ENCODE measurements at regions not wholly inside any gene's neighbourhood (a gene's known extent, or its start where the extent isn't known, plus 50 kb on each side); places are given as distances from the start of the nearest gene placed in this dataset.

GRCh38 chr5:2288466-2288865 lies 405.7 kb upstream of the IRX4 start:
- H3K9me3 ChIP-seq (ENCODE audit: control insufficient read depth, low read length) = no peaks in the 10 kb centered on the region

GRCh38 chr5:2286250-2286649 lies 403.5 kb upstream of the IRX4 start:
- Histone ChIP-seq H3K4me1 (ENCODE audit: control insufficient read depth, insufficient read depth, low read length, poor library complexity, severe bottlenecking) (no peaks in the 10 kb centered on the region), H3K9me3 (ENCODE audit: control insufficient read depth, low read length) (no peaks in the 10 kb centered on the region), H3K36me3 (ENCODE audit: control insufficient read depth, insufficient read depth, low read length) (no peaks in the 10 kb centered on the region), H3K4me3 (ENCODE audit: extremely low read depth, insufficient read depth, low read length, poor library complexity, severe bottlenecking) (no peak overlapping the region), H3K27ac (ENCODE audit: low read depth, low read length, severe bottlenecking) (no peak overlapping the region)
- 78 to 86% methylated on average over 4 to 7 of the region's 7 CpGs for WGBS, 2 experiments (ENCODE audit: insufficient coverage in 2 of 2)

More at GRCh38 chr5:2288466-2288865, 405.7 kb upstream of the IRX4 start:
- Histone ChIP-seq H3K4me3 (ENCODE audit: extremely low read depth, insufficient read depth, low read length, poor library complexity, severe bottlenecking) (no peak overlapping the region), H3K36me3 (ENCODE audit: control insufficient read depth, insufficient read depth, low read length) (no peaks in the 10 kb centered on the region), H3K27ac (ENCODE audit: low read depth, low read length, severe bottlenecking) (no peak overlapping the region), H3K4me1 (ENCODE audit: control insufficient read depth, insufficient read depth, low read length, poor library complexity, severe bottlenecking) (no peaks in the 10 kb centered on the region)
- 91 to 94% methylated on average over 6 to 8 of the region's 11 CpGs for WGBS, 2 experiments (ENCODE audit: insufficient coverage in 2 of 2)

- 80 to 86% methylated on average over 2 to 3 of the region's 8 CpGs for WGBS, 2 experiments (ENCODE audit: insufficient coverage in 2 of 2)
Measured at GRCh38 chr5:2284678-2285077, 402.0 kb upstream of the IRX4 start.

GRCh38 chr5:2283481-2284045 lies 400.8 kb upstream of the IRX4 start:
- no peaks in the 10 kb centered on the region for H3K9me3 ChIP-seq (ENCODE audit: control insufficient read depth, low read length)
- H3K4me3 ChIP-seq (ENCODE audit: extremely low read depth, insufficient read depth, low read length, poor library complexity, severe bottlenecking) = no peak overlapping the region
- no peaks in the 10 kb centered on the region for H3K4me1 ChIP-seq (ENCODE audit: control insufficient read depth, insufficient read depth, low read length, poor library complexity, severe bottlenecking)
- no peaks in the 10 kb centered on the region for H3K36me3 ChIP-seq (ENCODE audit: control insufficient read depth, insufficient read depth, low read length)
- WGBS, 2 experiments (ENCODE audit: insufficient coverage in 2 of 2) = 91 to 99% methylated on average over 6 of the region's 10 CpGs
- no peak overlapping the region for H3K27ac ChIP-seq (ENCODE audit: low read depth, low read length, severe bottlenecking)

More at GRCh38 chr5:2284678-2285077, 402.0 kb upstream of the IRX4 start:
- no peak overlapping the region for H3K4me3 ChIP-seq (ENCODE audit: extremely low read depth, insufficient read depth, low read length, poor library complexity, severe bottlenecking)
- H3K9me3 ChIP-seq (ENCODE audit: control insufficient read depth, low read length) = no peaks in the 10 kb centered on the region
- no peak overlapping the region for H3K27ac ChIP-seq (ENCODE audit: low read depth, low read length, severe bottlenecking)
- no peaks in the 10 kb centered on the region for H3K36me3 ChIP-seq (ENCODE audit: control insufficient read depth, insufficient read depth, low read length)
- H3K4me1 ChIP-seq (ENCODE audit: control insufficient read depth, insufficient read depth, low read length, poor library complexity, severe bottlenecking) = no peaks in the 10 kb centered on the region

GRCh38 chr5:2282893-2283292 lies 400.2 kb upstream of the IRX4 start:
- H3K36me3 ChIP-seq (ENCODE audit: control insufficient read depth, insufficient read depth, low read length) = no peaks in the 10 kb centered on the region
- H3K4me1 ChIP-seq (ENCODE audit: control insufficient read depth, insufficient read depth, low read length, poor library complexity, severe bottlenecking) = no peaks in the 10 kb centered on the region
- H3K4me3 ChIP-seq (ENCODE audit: extremely low read depth, insufficient read depth, low read length, poor library complexity, severe bottlenecking) = no peak overlapping the region
- no peak overlapping the region for H3K27ac ChIP-seq (ENCODE audit: low read depth, low read length, severe bottlenecking)
- no peaks in the 10 kb centered on the region for H3K9me3 ChIP-seq (ENCODE audit: control insufficient read depth, low read length)
- 86 to 94% methylated on average over 4 to 5 of the region's 7 CpGs for whole genome bisulfite sequencing, 2 experiments (ENCODE audit: insufficient coverage in 2 of 2)

- no peak overlapping the region for H3K27ac ChIP-seq (ENCODE audit: low read depth, low read length, severe bottlenecking)
- H3K4me3 ChIP-seq (ENCODE audit: extremely low read depth, insufficient read depth, low read length, poor library complexity, severe bottlenecking) = no peak overlapping the region
- no peaks in the 10 kb centered on the region for H3K36me3 ChIP-seq (ENCODE audit: control insufficient read depth, insufficient read depth, low read length)
- WGBS, 2 experiments (ENCODE audit: insufficient coverage in 2 of 2) = 71 to 76% methylated on average over 10 to 11 of the region's 11 CpGs
- H3K4me1 ChIP-seq (ENCODE audit: control insufficient read depth, insufficient read depth, low read length, poor library complexity, severe bottlenecking) = no peaks in the 10 kb centered on the region
- H3K9me3 ChIP-seq (ENCODE audit: control insufficient read depth, low read length) = no peaks in the 10 kb centered on the region
Measured at GRCh38 chr5:2282034-2282690, 399.4 kb upstream of the IRX4 start.

- Histone ChIP-seq H3K36me3 (ENCODE audit: control insufficient read depth, insufficient read depth, low read length) (no peaks in the 10 kb centered on the region), H3K27ac (ENCODE audit: low read depth, low read length, severe bottlenecking) (no peak overlapping the region), H3K4me1 (ENCODE audit: control insufficient read depth, insufficient read depth, low read length, poor library complexity, severe bottlenecking) (no peaks in the 10 kb centered on the region), H3K9me3 (ENCODE audit: control insufficient read depth, low read length) (no peaks in the 10 kb centered on the region), H3K4me3 (ENCODE audit: extremely low read depth, insufficient read depth, low read length, poor library complexity, severe bottlenecking) (no peak overlapping the region)
- 75% methylated on average over 2 of the region's 3 CpGs; no CpG with 5 or more reads in 1 of the 2 experiments for WGBS, 2 experiments (ENCODE audit: insufficient coverage in 2 of 2)
Measured at GRCh38 chr5:2281446-2281845, 398.7 kb upstream of the IRX4 start.

GRCh38 chr5:2280318-2280717 lies 397.6 kb upstream of the IRX4 start:
- H3K4me3 ChIP-seq (ENCODE audit: extremely low read depth, insufficient read depth, low read length, poor library complexity, severe bottlenecking) = no peak overlapping the region
- no peaks in the 10 kb centered on the region for H3K4me1 ChIP-seq (ENCODE audit: control insufficient read depth, insufficient read depth, low read length, poor library complexity, severe bottlenecking)
- H3K27ac ChIP-seq (ENCODE audit: low read depth, low read length, severe bottlenecking) = no peak overlapping the region
- H3K9me3 ChIP-seq (ENCODE audit: control insufficient read depth, low read length) = no peaks in the 10 kb centered on the region
- WGBS, 2 experiments (ENCODE audit: insufficient coverage in 2 of 2) = 76 to 78% methylated on average over 3 of the region's 3 CpGs
- H3K36me3 ChIP-seq (ENCODE audit: control insufficient read depth, insufficient read depth, low read length) = no peaks in the 10 kb centered on the region

GRCh38 chr5:2278825-2279456 lies 396.2 kb upstream of the IRX4 start:
- H3K4me1 ChIP-seq (ENCODE audit: control insufficient read depth, insufficient read depth, low read length, poor library complexity, severe bottlenecking) = no peaks in the 10 kb centered on the region
- 80 to 85% methylated on average over 6 to 14 of the region's 27 CpGs for WGBS, 2 experiments (ENCODE audit: insufficient coverage in 2 of 2)
- no peaks in the 10 kb centered on the region for H3K9me3 ChIP-seq (ENCODE audit: control insufficient read depth, low read length)
- no peaks in the 10 kb centered on the region for H3K36me3 ChIP-seq (ENCODE audit: control insufficient read depth, insufficient read depth, low read length)
- H3K4me3 ChIP-seq (ENCODE audit: extremely low read depth, insufficient read depth, low read length, poor library complexity, severe bottlenecking) = no peak overlapping the region
- H3K27ac ChIP-seq (ENCODE audit: low read depth, low read length, severe bottlenecking) = no peak overlapping the region

- H3K36me3 ChIP-seq (ENCODE audit: control insufficient read depth, insufficient read depth, low read length) = no peaks in the 10 kb centered on the region
- WGBS, 2 experiments (ENCODE audit: insufficient coverage in 2 of 2) = 87 to 93% methylated on average over 8 to 12 of the region's 15 CpGs
- H3K4me1 ChIP-seq (ENCODE audit: control insufficient read depth, insufficient read depth, low read length, poor library complexity, severe bottlenecking) = no peaks in the 10 kb centered on the region
Measured at GRCh38 chr5:2277886-2278285, 395.2 kb upstream of the IRX4 start.

GRCh38 chr5:2276101-2276500 lies 393.4 kb upstream of the IRX4 start:
- H3K27ac ChIP-seq (ENCODE audit: low read depth, low read length, severe bottlenecking) = no peak overlapping the region
- no peak overlapping the region for H3K4me3 ChIP-seq (ENCODE audit: extremely low read depth, insufficient read depth, low read length, poor library complexity, severe bottlenecking)
- WGBS, 2 experiments (ENCODE audit: insufficient coverage in 2 of 2) = 87 to 92% methylated on average over 5 of the region's 8 CpGs
- no peaks in the 10 kb centered on the region for H3K36me3 ChIP-seq (ENCODE audit: control insufficient read depth, insufficient read depth, low read length)
- no peaks in the 10 kb centered on the region for H3K4me1 ChIP-seq (ENCODE audit: control insufficient read depth, insufficient read depth, low read length, poor library complexity, severe bottlenecking)
- H3K9me3 ChIP-seq (ENCODE audit: control insufficient read depth, low read length) = no peaks in the 10 kb centered on the region

More at GRCh38 chr5:2277886-2278285, 395.2 kb upstream of the IRX4 start:
- Histone ChIP-seq H3K9me3 (ENCODE audit: control insufficient read depth, low read length) (no peaks in the 10 kb centered on the region), H3K27ac (ENCODE audit: low read depth, low read length, severe bottlenecking) (no peak overlapping the region), H3K4me3 (ENCODE audit: extremely low read depth, insufficient read depth, low read length, poor library complexity, severe bottlenecking) (no peak overlapping the region)
